K562 (cell line): ENCODE measurements at regions not wholly inside any gene's neighbourhood (a gene's known extent, or its start where the extent isn't known, plus 50 kb on each side); places are given as distances from the start of the nearest gene placed in this dataset.

ENCODE experiments used
- ATAC-seq: fragments of 200-7000 bp; cut with Tn5 transposase; 3 replicates; pipeline ENCODE4 v1.9.1; 2020; ENCODE audit warnings: moderate library complexity
- BruUV-seq: library from RNA; stranded (reverse); fragments of 400-500 nt; replicated peaks from 2 replicates; lab custom pipeline; 2021; lab: Mats Ljungman, UMichigan
- CTCF ChIA-PET: fragments of 300-600 bp; formaldehyde crosslinking; extraction: SDS; loops from one replicate; lab custom pipeline; 2021; ENCODE audit warnings: low intra/inter-chr PET ratio; lab: Yijun Ruan, JAX
- POLR2A ChIA-PET: fragments of 300-600, 350-650 bp; sonication (Branson Sonifier 250); formaldehyde crosslinking; extraction: SDS; loops from one replicate; lab custom pipeline; 2021; ENCODE audit warnings: antibody characterized with exemption, inconsistent platforms; lab: Yijun Ruan, JAX
- DNase-seq, 4 experiments: peaks; one replicate each; pipeline versions ENCODE4 v3.0.0 to v3.0.0-alpha.2; 2011 to 2018; ENCODE audit warnings: low spot score in 3 of 4, mixed read lengths in 3 of 4; ENCODE audit errors: extremely low read depth in 1 of 4
- FAIRE-seq: peaks from 2 replicates; lab custom pipeline; 2011; peaks lifted over from hg19 to GRCh38; lab: Jason Lieb, UNC
- H2AFZ ChIP-seq: 2 replicates; pipeline ENCODE4 v1.6.0; 2011; ENCODE audit warnings: low read depth, low read length, control low read depth, inconsistent platforms
- H3K27ac ChIP-seq: fragments of 200-600 bp; 3 replicates; pipeline ENCODE4 v1.8.0; 2011; ENCODE audit warnings: low read depth, mild to moderate bottlenecking, control low read depth, inconsistent platforms, low read length, moderate library complexity, mixed read lengths; ENCODE audit errors: extremely low read depth
- H3K27me3 ChIP-seq, 2 experiments: fragments of 300-600 bp in 1 of 2; 2 replicates in 1 of 2; 3 replicates in 1 of 2; pipeline versions ENCODE4 v1.6.0 to v1.8.0; 2011; ENCODE audit warnings: inconsistent platforms in 2 of 2, low read length in 2 of 2, mild to moderate bottlenecking in 1 of 2, mixed read lengths in 1 of 2, moderate library complexity in 1 of 2; ENCODE audit not compliant: control insufficient read depth in 2 of 2, insufficient read depth in 2 of 2
- H3K36me3 ChIP-seq: fragments of 300-600 bp; 3 replicates; pipeline ENCODE4 v1.8.0; 2011; ENCODE audit warnings: mild to moderate bottlenecking, low read length, inconsistent platforms; ENCODE audit not compliant: control insufficient read depth, insufficient read depth
- H3K4me1 ChIP-seq, 2 experiments: fragments of 200-600 bp in 1 of 2; replicated peaks in 1 of 2; 2 replicates in 1 of 2; 3 replicates in 1 of 2; pipeline versions ENCODE4 v1.5.1 to v1.8.0; 2011; ENCODE audit warnings: inconsistent platforms in 2 of 2, low read length in 2 of 2, mild to moderate bottlenecking in 1 of 2, mixed read lengths in 1 of 2, moderate library complexity in 1 of 2; ENCODE audit not compliant: control insufficient read depth in 2 of 2, insufficient read depth in 2 of 2
- H3K4me2 ChIP-seq: 2 replicates; pipeline ENCODE4 v1.6.1; 2011; ENCODE audit warnings: low read length, control low read depth, inconsistent platforms, mixed read lengths; ENCODE audit not compliant: insufficient read depth
- H3K4me3 ChIP-seq: fragments of 200-600 bp; sonication (generic), shearing (Covaris generic); 2 replicates; pipeline ENCODE4 v1.5.1; 2016; ENCODE audit warnings: control low read depth, inconsistent platforms
- H3K79me2 ChIP-seq: fragments of 200-600 bp; 3 replicates; pipeline ENCODE4 v1.8.0; 2011; ENCODE audit warnings: low read length, inconsistent platforms; ENCODE audit not compliant: control insufficient read depth, insufficient read depth
- H3K9ac ChIP-seq, 2 experiments: 2 replicates each; pipeline versions ENCODE4 v1.6.0 to v1.6.1; 2011; ENCODE audit warnings: low read depth in 2 of 2, low read length in 2 of 2, control low read depth in 1 of 2, inconsistent platforms in 1 of 2, mild to moderate bottlenecking in 1 of 2, mixed read lengths in 1 of 2; ENCODE audit not compliant: insufficient read depth in 1 of 2
- H3K9me1 ChIP-seq: one replicate; pipeline ENCODE4 v1.6.0; 2011; ENCODE audit warnings: inconsistent platforms, mild to moderate bottlenecking, low read length, moderate library complexity; ENCODE audit not compliant: control insufficient read depth, insufficient read depth
- H3K9me3 ChIP-seq: replicated peaks from 2 replicates; pipeline ENCODE4 v1.5.1; 2011; ENCODE audit warnings: low read depth, low read length, inconsistent platforms; ENCODE audit not compliant: control insufficient read depth, insufficient read depth
- H4K20me1 ChIP-seq: replicated peaks from 2 replicates; pipeline ENCODE4 v1.6.1; 2011; ENCODE audit warnings: low read length, inconsistent platforms, mixed read lengths; ENCODE audit not compliant: control insufficient read depth, insufficient read depth
- BMI1 ChIP-seq: fragments of 150-350 bp; IDR thresholded peaks from 2 replicates; pipeline ENCODE4 v1.6.1; 2014; ENCODE audit warnings: low read length
- CBX8 ChIP-seq: fragments of 200-600 bp; sonication (generic); IDR thresholded peaks from 2 replicates; pipeline ENCODE4 v1.6.1; 2012; ENCODE audit warnings: borderline replicate concordance, mixed run types, low read depth, mild to moderate bottlenecking, moderate library complexity, mixed read lengths, low read length, control low read depth, inconsistent platforms; ENCODE audit not compliant: poor library complexity, severe bottlenecking; ENCODE audit errors: extremely low read depth
- ILK ChIP-seq: fragments of 450-650 bp; IDR thresholded peaks from 2 replicates; pipeline ENCODE4 v1.6.1; 2016; ENCODE audit warnings: missing genetic modification characterization, low read depth, mild to moderate bottlenecking, missing compliant biosample characterization, moderate library complexity, borderline replicate concordance
- IRF2 ChIP-seq: sonication (generic); formaldehyde crosslinking; IDR thresholded peaks from 2 replicates; pipeline ENCODE4 v1.8.1; 2022; ENCODE audit warnings: mild to moderate bottlenecking, missing genetic modification reagents
- NFE2 ChIP-seq: IDR thresholded peaks from 2 replicates; pipeline ENCODE4 v1.6.1; 2014; ENCODE audit warnings: antibody characterized with exemption, low read depth
- WGBS: fragments of 100-300 bp; shearing (Covaris generic); methylation state at CpG from one replicate; pipeline ENCODE4 v1.1.6; 2016; ENCODE audit warnings: low coverage, mixed read lengths; ENCODE audit not compliant: insufficient coverage; ENCODE audit errors: missing lambda C conversion rate; 5-methylcytosine and 5-hydroxymethylcytosine counted together
- in situ Hi-C: fragments of 300-500 bp; cut with MboI; formaldehyde crosslinking; loops from 4 replicates; pipeline ENCODE4 v1.15.0; 2018; ENCODE audit warnings: inconsistent platforms, mixed read lengths
- intact Hi-C: fragments of 100-400 bp; cut with micrococcal nuclease; formaldehyde crosslinking; loops from 2 replicates; pipeline ENCODE4 v1.14.2; 2022
- TF ChIP-seq, protein P1 (sequence below), 2 experiments: fragments of 200-800 bp in 1 of 2; sonication (Bioruptor generic) in 1 of 2; sonication (generic) in 1 of 2; formaldehyde crosslinking in 1 of 2; IDR thresholded peaks in 1 of 2; conservative IDR thresholded peaks in 1 of 2; 2 replicates each; pipeline versions ENCODE4 v1.5.0 to v1.6.1; 2016 to 2020; ENCODE audit warnings: missing compliant biosample characterization in 1 of 2, missing genetic modification characterization in 1 of 2, missing genetic modification reagents in 1 of 2

DNA sequence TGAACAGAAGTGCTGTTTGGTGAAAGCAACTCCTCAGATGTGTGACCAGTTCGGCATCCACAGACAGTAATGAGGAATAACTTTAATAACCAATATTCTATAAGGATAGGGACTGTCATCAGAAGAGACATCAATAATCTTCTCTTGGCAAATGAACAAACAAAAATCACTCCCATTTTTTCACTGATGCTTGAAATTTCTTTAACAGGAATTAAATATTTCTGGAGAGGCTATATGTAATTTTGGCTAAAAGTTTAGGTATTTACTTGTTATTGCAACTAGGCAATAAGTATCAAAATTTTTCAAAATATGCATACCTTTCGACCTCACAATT is 121.6 kb upstream of the EEA1 start:
- Histone ChIP-seq H3K4me1 (no peaks in the 10 kb centered on the region; a peak in 1 of 5 replicates), H3K9me3 (no peaks in the 10 kb centered on the region), H3K4me3 (no peak overlapping the region), H4K20me1 (no peaks in the 10 kb centered on the region), H3K9ac (no peak overlapping the region), H2AFZ (no peak overlapping the region), H3K36me3 (no peaks in the 10 kb centered on the region), H3K27me3 (no peaks in the 10 kb centered on the region; a peak in 2 of 5 replicates), H3K79me2 (no peaks in the 10 kb centered on the region), H3K9me1 (no peaks in the 10 kb centered on the region), H3K27ac (no peak overlapping the region), H3K4me2 (no peak overlapping the region)
- POLR2A ChIA-PET, result no interaction called here
- TF ChIP-seq ILK (tag), result no peak
- TF ChIP-seq IRF2 (CRISPR knock-in tag), result no peak
- peak; percentile 48; the same call in 1 of the 2 replicates for TF ChIP-seq BMI1
- no peak for TF ChIP-seq NFE2
- TF ChIP-seq CBX8, result peak; percentile 44
- TF ChIP-seq, protein P1, sequence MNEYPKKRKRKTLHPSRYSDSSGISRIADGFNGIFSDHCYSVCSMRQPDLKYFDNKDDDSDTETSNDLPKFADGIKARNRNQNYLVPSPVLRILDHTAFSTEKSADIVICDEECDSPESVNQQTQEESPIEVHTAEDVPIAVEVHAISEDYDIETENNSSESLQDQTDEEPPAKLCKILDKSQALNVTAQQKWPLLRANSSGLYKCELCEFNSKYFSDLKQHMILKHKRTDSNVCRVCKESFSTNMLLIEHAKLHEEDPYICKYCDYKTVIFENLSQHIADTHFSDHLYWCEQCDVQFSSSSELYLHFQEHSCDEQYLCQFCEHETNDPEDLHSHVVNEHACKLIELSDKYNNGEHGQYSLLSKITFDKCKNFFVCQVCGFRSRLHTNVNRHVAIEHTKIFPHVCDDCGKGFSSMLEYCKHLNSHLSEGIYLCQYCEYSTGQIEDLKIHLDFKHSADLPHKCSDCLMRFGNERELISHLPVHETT (CRISPR knock-in tag; conservative IDR thresholded peaks at IDR 0.05 in 1 of 2, IDR thresholded peaks at IDR 0.05 in 1 of 2), result no peak
- no peak for FAIRE-seq
- DNase-seq, result no peak
- ATAC-seq, result no peak
- 0% methylated on average over 2 of the region's 2 CpGs for WGBS
- in situ Hi-C loops, result no loop called here
- intact Hi-C loops, result no loop called here
- CTCF ChIA-PET, result no interaction called here
- BruUV-seq, result no TSS peak
